Stimulated activated CD8-positive, alpha-beta memory T cell treated with anti-CD3 and anti-CD28 coated beads, Interleukin-7, amount 100 ng/mL, for 1 hour (primary cell): ENCODE measurements at regions not wholly inside any gene's neighbourhood (a gene's known extent, or its start where the extent isn't known, plus 50 kb on each side); places are given as distances from the start of the nearest gene placed in this dataset.
"Not testable (repeated sequence)": the region's sequence is repeated elsewhere in the genome, so short reads cannot be mapped to it uniquely, and the experiment has no call there.

Source experiments
- DNase-seq, 2 donors: peaks; one replicate each; pipeline ENCODE4 v3.0.0-alpha.2; 2020; ENCODE audit warnings: low read depth in 2 of 2

GRCh38 chr10:9833942-9834341 lies 1183.7 kb upstream of the CELF2 start:
- no peak for DNase-seq

- no peak for DNase-seq
These were observed 1183.2 kb upstream of the CELF2 start for GRCh38 chr10:9834434-9834833.

GRCh38 chr10:9845075-9845474 lies 1172.6 kb upstream of the CELF2 start:
- no peak for DNase-seq

- DNase-seq = no peak
These were observed 1169.4 kb upstream of the CELF2 start for GRCh38 chr10:9848278-9848677.

- DNase-seq = no peak
These were observed 1168.7 kb upstream of the CELF2 start for GRCh38 chr10:9848981-9849380.

- DNase-seq = no peak
These were observed 1167.3 kb upstream of the CELF2 start for GRCh38 chr10:9850415-9850814.

GRCh38 chr10:9851808-9852207 lies 1165.9 kb upstream of the CELF2 start:
- no peak for DNase-seq

GRCh38 chr10:9853405-9854355 lies 1164.0 kb upstream of the CELF2 start:
- no peak for DNase-seq

- DNase-seq = not testable (repeated sequence)
These were observed 1162.2 kb upstream of the CELF2 start for GRCh38 chr10:9855451-9855850.

- no peak for DNase-seq
These were observed 1158.9 kb upstream of the CELF2 start for GRCh38 chr10:9858816-9859215.

GRCh38 chr10:9860045-9860444 lies 1157.6 kb upstream of the CELF2 start:
- no peak for DNase-seq

- no peak for DNase-seq
These were observed 1154.0 kb upstream of the CELF2 start for GRCh38 chr10:9863559-9864121.

- DNase-seq = no peak
These were observed 1149.2 kb upstream of the CELF2 start for GRCh38 chr10:9868499-9868898.

GRCh38 chr10:9869205-9869604 lies 1148.5 kb upstream of the CELF2 start:
- no peak for DNase-seq

GRCh38 chr10:9869606-9870176 lies 1148.0 kb upstream of the CELF2 start:
- DNase-seq = no peak

- no peak for DNase-seq
These were observed 1142.3 kb upstream of the CELF2 start for GRCh38 chr10:9875353-9875752.

- no peak for DNase-seq
These were observed 1139.7 kb upstream of the CELF2 start for GRCh38 chr10:9877978-9878377.

GRCh38 chr10:9878383-9878782 lies 1139.3 kb upstream of the CELF2 start:
- no peak for DNase-seq

- DNase-seq = no peak
These were observed 1131.9 kb upstream of the CELF2 start for GRCh38 chr10:9885761-9886160.

- no peak for DNase-seq
These were observed 1130.9 kb upstream of the CELF2 start for GRCh38 chr10:9886772-9887171.

GRCh38 chr10:9895453-9895852 lies 1122.2 kb upstream of the CELF2 start:
- DNase-seq = no peak

GRCh38 chr10:9895981-9896380 lies 1121.7 kb upstream of the CELF2 start:
- no peak for DNase-seq
